GM21723 (cell line): ENCODE measurements at regions not wholly inside any gene's neighbourhood (a gene's known extent, or its start where the extent isn't known, plus 50 kb on each side); places are given as distances from the start of the nearest gene placed in this dataset.
"Not testable (repeated sequence)": the region's sequence is repeated elsewhere in the genome, so short reads cannot be mapped to it uniquely, and the experiment has no call there.

ENCODE experiments used
- ATAC-seq: cut with Tn5 transposase; IDR thresholded peaks from one replicate; pipeline ENCODE4 v1.9.1; 2021; ENCODE audit warnings: mild to moderate bottlenecking, moderate library complexity; ENCODE audit not compliant: unreplicated experiment

DNA sequence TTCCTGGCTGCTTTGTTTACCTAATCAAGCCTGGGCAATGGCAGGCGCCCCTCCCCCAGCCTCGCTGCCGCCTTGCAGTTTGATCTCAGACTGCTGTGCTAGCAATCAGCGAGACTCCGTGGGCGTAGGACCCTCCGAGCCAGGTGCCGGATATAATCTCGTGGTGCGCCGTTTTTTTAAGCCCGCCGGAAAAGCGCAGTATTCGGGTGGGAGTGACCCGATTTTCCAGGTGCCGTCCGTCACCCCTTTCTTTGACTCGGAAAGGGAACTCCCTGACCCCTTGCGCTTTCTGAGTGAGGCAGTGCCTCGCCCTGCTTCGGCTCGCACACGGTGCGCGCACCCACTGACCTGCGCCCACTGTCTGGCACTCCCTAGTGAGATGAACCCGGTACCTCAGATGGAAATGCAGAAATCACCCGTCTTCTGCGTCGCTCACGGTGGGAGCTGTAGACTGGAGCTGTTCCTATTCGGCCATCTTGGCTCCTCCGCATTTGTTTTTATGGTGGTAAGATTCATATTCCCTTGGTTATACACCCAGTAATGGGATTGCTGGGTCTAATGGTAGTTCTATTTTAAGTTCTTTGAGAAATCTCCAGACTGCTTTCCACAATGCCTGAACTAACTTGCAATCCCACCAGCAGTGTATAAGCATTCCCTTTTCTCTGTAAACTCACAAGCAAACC, 652.1 kb upstream of the LRFN5 start:
- ATAC-seq, result not testable (repeated sequence)

DNA sequence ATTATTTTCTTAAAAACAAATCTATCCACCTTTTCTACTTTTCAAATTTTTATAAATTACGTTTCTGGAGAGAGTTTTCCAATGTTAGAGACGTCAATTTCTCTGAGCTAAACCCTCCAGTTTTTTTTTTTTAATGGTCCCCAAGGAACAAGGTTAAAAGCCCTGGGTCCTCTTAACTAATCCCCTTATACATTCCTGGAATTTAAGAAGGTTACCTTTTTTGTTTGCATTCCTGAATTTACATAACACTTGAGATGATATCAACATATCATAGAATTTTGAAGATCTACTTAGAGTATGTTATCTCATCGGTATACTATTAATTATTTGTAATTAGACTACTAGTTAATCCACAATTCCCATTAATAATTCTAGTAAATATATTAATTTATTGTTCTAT, 662.2 kb upstream of the LRFN5 start:
- ATAC-seq, result no peak

GRCh38 chr14:40936861-40937260, 669.8 kb upstream of the LRFN5 start:
- ATAC-seq, result no peak

GRCh38 chr14:40920380-40920779, 686.3 kb upstream of the LRFN5 start:
- ATAC-seq, result no peak

DNA sequence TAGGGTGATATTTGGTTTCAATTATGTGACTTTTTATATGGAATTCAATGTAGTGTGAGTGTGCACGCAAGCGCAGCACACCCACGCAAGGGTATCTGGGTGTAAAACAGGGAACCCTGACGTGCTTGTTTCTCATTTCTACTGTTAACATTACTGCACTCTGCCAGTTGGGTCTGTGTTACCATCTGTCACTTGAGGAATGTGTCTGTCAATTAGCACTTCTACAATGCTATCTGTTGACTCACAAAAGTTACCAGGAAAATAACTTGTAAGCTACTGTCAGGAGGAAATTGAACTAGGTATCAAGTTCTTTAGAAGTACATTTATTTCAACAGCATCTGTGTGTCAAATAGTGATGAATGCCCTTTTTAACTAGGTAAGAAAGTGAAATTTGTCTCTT, 695.5 kb upstream of the LRFN5 start:
- no peak for ATAC-seq

DNA sequence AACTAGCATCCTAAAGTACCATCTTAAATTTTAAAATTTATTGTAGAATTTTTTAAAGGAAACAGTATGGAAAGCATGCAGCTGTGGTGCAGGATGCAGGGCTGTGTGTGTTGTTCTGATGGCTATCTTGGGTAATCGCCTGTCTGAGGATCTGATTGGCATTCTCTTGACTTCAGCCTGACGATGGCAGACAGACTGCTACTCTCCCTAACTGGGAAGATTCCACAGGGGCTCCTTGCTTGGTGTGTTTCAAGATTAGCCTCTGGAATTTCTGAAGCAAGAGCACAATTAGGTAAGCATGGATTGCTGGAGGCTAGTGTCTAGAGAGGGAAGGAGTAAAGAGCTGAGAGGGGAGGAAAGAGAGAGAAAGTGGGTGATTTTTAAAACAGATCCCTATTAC, 696.8 kb upstream of the LRFN5 start:
- no peak for ATAC-seq

GRCh38 chr14:40903709-40904108, 703.0 kb upstream of the LRFN5 start:
- ATAC-seq, result no peak

DNA sequence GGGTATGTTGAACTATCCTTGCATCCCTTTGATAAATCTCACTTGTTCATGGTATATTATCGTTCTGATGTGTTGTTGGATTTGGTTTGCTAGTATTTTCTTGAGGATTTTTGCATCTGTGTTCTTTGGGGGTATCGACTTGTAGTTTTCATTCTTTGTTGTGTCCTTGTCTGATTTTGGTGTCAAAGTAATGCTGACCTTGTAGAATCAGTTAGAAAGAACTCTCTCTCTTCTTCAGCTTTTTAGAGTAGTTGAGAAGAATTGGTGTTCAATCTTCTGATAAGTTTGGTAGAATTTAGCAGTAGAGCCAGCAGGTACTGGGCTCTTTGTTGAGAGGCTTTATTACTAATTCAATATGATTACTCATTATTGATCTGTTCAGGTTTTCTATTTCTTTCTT, 707.2 kb upstream of the LRFN5 start:
- ATAC-seq, result no peak

DNA sequence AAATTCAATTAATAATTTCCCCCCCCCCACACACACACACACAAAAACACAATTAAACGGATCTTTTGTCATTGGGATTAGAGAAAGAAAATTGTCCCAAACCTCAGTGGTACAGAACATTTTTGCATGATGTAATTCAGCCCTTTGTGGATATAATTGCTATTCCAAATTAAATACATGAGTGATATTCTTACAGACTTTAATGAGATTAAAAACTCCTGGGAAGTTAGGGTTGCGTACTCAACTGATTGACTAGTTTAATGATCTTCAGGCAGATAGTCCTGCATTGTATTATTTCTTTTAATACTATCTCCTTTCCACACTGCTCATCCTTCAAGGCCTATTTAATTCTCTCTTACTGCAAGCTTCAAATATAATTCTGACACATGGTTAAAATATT, 711.8 kb upstream of the LRFN5 start:
- ATAC-seq, result no peak

DNA sequence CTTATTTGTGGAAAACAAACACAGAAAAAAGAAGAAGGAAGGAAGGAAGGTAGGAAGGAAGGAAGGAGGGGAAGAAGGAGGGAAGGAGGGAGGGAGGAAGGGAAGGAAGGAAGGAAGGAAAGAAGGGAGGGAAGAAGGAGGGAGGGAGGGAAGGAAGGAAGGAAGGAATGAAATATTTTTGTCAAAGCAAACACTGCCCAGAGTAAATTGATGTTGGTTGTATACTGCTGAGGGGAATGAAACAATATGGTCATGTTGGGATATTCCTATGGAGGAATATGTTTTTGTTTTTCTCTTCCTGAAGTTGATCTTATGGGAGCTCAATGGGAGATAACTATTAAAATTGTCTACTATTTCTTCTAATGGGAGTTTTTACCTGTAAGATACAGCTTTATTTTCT, 717.5 kb upstream of the LRFN5 start:
- ATAC-seq, result no peak

GRCh38 chr14:40887912-40888311, 718.8 kb upstream of the LRFN5 start:
- ATAC-seq, result no peak

- no peak for ATAC-seq
These were observed 736.4 kb upstream of the LRFN5 start for GRCh38 chr14:40870252-40870651.

- ATAC-seq, result no peak
These were observed 747.6 kb upstream of the LRFN5 start for GRCh38 chr14:40859055-40859454.

- ATAC-seq, result no peak
These were observed 751.3 kb upstream of the LRFN5 start for GRCh38 chr14:40855343-40855742.

DNA sequence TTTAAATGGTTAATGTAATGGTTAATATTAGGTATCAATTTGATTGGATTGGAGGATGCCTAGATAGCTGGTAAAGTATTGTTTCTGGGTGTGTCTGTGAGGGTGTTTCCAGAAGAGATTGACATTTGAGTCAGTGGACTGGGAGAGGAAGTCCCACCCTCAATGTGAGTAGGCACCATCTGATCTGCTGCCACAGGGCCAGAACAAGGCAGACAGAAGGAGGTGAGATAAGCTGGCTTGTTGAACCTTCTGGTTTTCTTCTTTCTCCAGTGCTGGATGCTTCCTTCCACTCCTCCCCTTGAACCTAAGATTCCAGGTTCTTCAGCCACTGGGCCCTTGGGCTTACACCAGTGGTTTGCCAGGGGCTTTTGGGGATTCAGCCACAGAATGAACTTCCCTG, 756.5 kb upstream of the LRFN5 start:
- no peak for ATAC-seq

GRCh38 chr14:40847480-40847879, 759.2 kb upstream of the LRFN5 start:
- no peak for ATAC-seq

DNA sequence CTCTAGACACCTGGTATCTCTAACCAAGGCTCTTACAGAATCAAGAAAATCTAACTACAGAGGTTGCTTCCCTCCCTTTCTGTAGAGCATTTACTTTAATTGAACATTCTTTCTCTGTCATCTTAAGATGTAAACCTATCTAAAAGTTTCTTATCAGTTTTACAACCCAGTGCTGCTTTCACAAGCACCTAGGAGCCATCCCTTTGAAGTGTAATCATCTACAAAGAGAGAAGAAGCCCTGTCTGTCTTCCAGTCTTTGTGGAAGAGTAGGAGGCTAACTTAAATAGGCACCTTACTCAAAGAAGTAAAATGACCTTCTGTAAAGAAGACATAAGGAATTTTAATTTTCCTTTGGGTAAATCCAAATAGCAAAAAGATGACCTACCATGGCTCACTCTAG, 763.9 kb upstream of the LRFN5 start:
- ATAC-seq, result no peak

DNA sequence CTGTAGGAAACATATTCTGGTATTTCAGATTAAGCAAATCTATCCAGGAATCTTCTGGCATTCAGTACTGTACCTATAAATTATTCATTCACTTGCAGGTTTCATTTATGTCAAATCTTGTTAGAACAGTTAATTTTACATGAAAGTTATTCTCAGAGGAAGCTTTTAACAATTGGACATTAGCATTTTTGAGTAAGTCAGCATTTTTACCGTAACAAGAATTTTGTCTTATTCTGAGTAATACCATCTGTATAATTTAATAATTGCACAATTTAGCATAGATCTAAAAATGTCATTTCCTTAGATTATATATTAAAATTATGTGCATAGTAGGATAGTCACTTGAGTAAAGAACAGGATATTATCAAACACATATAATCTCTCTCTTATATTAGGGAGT, 764.8 kb upstream of the LRFN5 start:
- no peak for ATAC-seq

- no peak for ATAC-seq
These were observed 768.1 kb upstream of the LRFN5 start for GRCh38 chr14:40838601-40839000.

DNA sequence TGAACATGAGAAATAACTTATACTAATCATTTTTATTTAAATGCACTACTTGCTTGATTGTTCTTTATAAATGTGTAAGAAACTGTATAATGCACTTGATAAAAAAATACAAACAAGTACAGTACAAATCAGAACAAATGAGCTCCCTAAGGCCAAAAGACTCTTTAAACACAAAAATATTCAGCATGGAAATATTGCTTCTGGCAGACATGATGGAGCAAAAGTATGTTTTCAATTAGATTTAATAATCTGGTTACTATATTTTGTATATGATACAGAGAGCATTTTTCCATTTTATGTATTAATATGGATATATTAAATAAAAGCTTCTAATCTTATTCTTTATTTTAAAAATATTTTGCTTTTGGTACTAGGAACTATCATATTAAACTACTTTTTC, 800.2 kb upstream of the LRFN5 start:
- no peak for ATAC-seq

GRCh38 chr14:40796168-40796567, 810.5 kb upstream of the LRFN5 start:
- ATAC-seq, result no peak

- ATAC-seq, result no peak
These were observed 821.8 kb upstream of the LRFN5 start for GRCh38 chr14:40784860-40785259.

DNA sequence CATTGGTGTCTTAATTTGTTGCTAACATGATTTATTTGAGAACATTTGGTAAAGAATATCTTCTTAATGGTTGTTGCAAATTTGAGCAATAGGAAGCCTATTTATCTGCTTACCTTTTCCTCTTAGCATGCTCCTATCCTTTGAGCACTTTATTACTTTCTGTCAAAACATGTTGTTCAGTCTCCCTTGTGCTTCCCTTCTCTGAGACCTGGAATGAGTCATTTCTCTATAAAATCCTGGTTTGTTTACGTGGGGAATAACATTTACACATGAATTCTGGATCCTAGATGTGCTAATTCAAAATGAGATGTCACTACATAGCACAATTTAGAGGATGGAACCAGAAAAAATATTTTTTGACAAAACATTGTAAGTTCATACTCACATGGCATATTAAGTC, 844.0 kb upstream of the LRFN5 start:
- no peak for ATAC-seq
